Activated CD8-positive, alpha-beta T cell treated with anti-CD3 and anti-CD28 coated beads for 36 hours (primary cell): ENCODE measurements at regions not wholly inside any gene's neighbourhood (a gene's known extent, or its start where the extent isn't known, plus 50 kb on each side); places are given as distances from the start of the nearest gene placed in this dataset.

Experiments
- ATAC-seq: fragments of 200-7000 bp; cut with Tn5 transposase; one replicate; pipeline ENCODE4 v1.10.0; 2021; ENCODE audit warnings: mild to moderate bottlenecking, moderate library complexity
- CTCF ChIA-PET: fragments of 350-600 bp; sonication (Branson Sonifier 250); formaldehyde crosslinking; loops from one replicate; lab custom pipeline; 2021; ENCODE audit warnings: antibody characterized with exemption; lab: Charles Lee
- POLR2A ChIA-PET: fragments of 350-600 bp; sonication (Branson Sonifier 250); formaldehyde crosslinking; loops from one replicate; lab custom pipeline; 2021; ENCODE audit warnings: antibody characterized with exemption; lab: Charles Lee
- DNase-seq: peaks from one replicate; pipeline ENCODE4 v3.0.0-alpha.2; 2020
- H3K27ac Mint-ChIP-seq: one replicate; pipeline ENCODE4 v1.8.0; 2021; ENCODE audit warnings: mild to moderate bottlenecking, mixed read lengths
- H3K27me3 Mint-ChIP-seq: one replicate; pipeline ENCODE4 v1.8.0; 2021; ENCODE audit warnings: mixed read lengths
- H3K36me3 Mint-ChIP-seq: one replicate; pipeline ENCODE4 v1.8.0; 2021; ENCODE audit warnings: low read depth, mixed read lengths
- H3K4me1 Mint-ChIP-seq: one replicate; pipeline ENCODE4 v1.8.0; 2021; ENCODE audit warnings: low read depth, mixed read lengths
- H3K4me3 Mint-ChIP-seq: one replicate; pipeline ENCODE4 v1.8.0; 2021; ENCODE audit warnings: mild to moderate bottlenecking, moderate library complexity, mixed read lengths
- H3K9me3 Mint-ChIP-seq: one replicate; pipeline ENCODE4 v1.8.0; 2021; ENCODE audit warnings: mixed read lengths
- CTCF ChIP-seq: fragments of 200-600 bp; IDR thresholded peaks from one replicate; pipeline ENCODE4 v1.8.0; 2022; ENCODE audit warnings: antibody characterized with exemption, mild to moderate bottlenecking
- intact Hi-C: fragments of 100-400 bp; cut with micrococcal nuclease; formaldehyde crosslinking; loops from one replicate; pipeline ENCODE4 v1.10.0; 2022

- Mint-ChIP-seq H3K27me3 (no peaks in the 10 kb centered on the region), H3K4me1 (no peaks in the 10 kb centered on the region), H3K36me3 (no peaks in the 10 kb centered on the region), H3K9me3 (peaks cover 4% of the 10 kb centered on the region), H3K27ac (no peak overlapping the region), H3K4me3 (no peak overlapping the region)
- POLR2A ChIA-PET: no interaction called here
- DNase-seq: no peak
- TF ChIP-seq CTCF: no peak
- ATAC-seq: no peak
- intact Hi-C loops: no loop called here
- CTCF ChIA-PET: no interaction called here
Observed at GRCh38 chr11:101321222-101321621, 191.6 kb upstream of the PGR start.

- no peaks in the 10 kb centered on the region for H3K27me3 Mint-ChIP-seq
Observed at GRCh38 chr11:101306721-101307120, 177.1 kb upstream of the PGR start.

GRCh38 chr11:101305496-101305895, 175.9 kb upstream of the PGR start:
- TF ChIP-seq CTCF: no peak
- intact Hi-C loops: no loop called here
- ATAC-seq: no peak
- POLR2A ChIA-PET: no interaction called here
- no peaks in the 10 kb centered on the region for H3K36me3 Mint-ChIP-seq
- H3K4me3 Mint-ChIP-seq: no peak overlapping the region
- H3K27me3 Mint-ChIP-seq: no peaks in the 10 kb centered on the region
- no peak overlapping the region for H3K27ac Mint-ChIP-seq
- H3K9me3 Mint-ChIP-seq: peaks cover 5% of the 10 kb centered on the region
- CTCF ChIA-PET: no interaction called here
- no peaks in the 10 kb centered on the region for H3K4me1 Mint-ChIP-seq
- no peak for DNase-seq

More at GRCh38 chr11:101306721-101307120, 177.1 kb upstream of the PGR start:
- no peaks in the 10 kb centered on the region for H3K36me3 Mint-ChIP-seq
- H3K9me3 Mint-ChIP-seq: peaks cover 5% of the 10 kb centered on the region
- no peak overlapping the region for H3K4me3 Mint-ChIP-seq
- DNase-seq (no peak), ATAC-seq (no peak)
- intact Hi-C loops: no loop called here
- H3K4me1 Mint-ChIP-seq: no peaks in the 10 kb centered on the region
- no peak for TF ChIP-seq CTCF
- ChIA-PET CTCF (no interaction called here), POLR2A (no interaction called here)
- no peak overlapping the region for H3K27ac Mint-ChIP-seq

GRCh38 chr11:101299210-101299609, 169.6 kb upstream of the PGR start:
- intact Hi-C loops: no loop called here
- Mint-ChIP-seq H3K27ac (no peak overlapping the region), H3K4me3 (no peak overlapping the region), H3K36me3 (no peaks in the 10 kb centered on the region), H3K27me3 (no peaks in the 10 kb centered on the region), H3K4me1 (no peaks in the 10 kb centered on the region), H3K9me3 (peaks cover 5% of the 10 kb centered on the region)
- ATAC-seq (no peak), DNase-seq (no peak)
- POLR2A ChIA-PET: no interaction called here
- TF ChIP-seq CTCF: no peak
- CTCF ChIA-PET: no interaction called here

GRCh38 chr11:101296896-101297295, 167.3 kb upstream of the PGR start:
- POLR2A ChIA-PET: no interaction called here
- Mint-ChIP-seq H3K4me1 (no peaks in the 10 kb centered on the region), H3K36me3 (no peaks in the 10 kb centered on the region), H3K27ac (no peak overlapping the region), H3K27me3 (no peaks in the 10 kb centered on the region), H3K9me3 (peaks cover 5% of the 10 kb centered on the region), H3K4me3 (no peak overlapping the region)
- CTCF ChIA-PET: no interaction called here
- no peak for DNase-seq
- no peak for TF ChIP-seq CTCF
- no peak for ATAC-seq
- intact Hi-C loops: no loop called here
